PFSK-1 (cell line): ENCODE measurements at regions not wholly inside any gene's neighbourhood (a gene's known extent, or its start where the extent isn't known, plus 50 kb on each side); places are given as distances from the start of the nearest gene placed in this dataset.

ENCODE experiments used
- FOXP2 ChIP-seq: optimal IDR thresholded peaks from 2 replicates; pipeline ENCODE3; 2011; ENCODE audit warnings: borderline replicate concordance, control low read depth, inconsistent platforms; ENCODE audit not compliant: insufficient read depth; ENCODE audit errors: extremely low read length, extremely low read depth
- POLR2AphosphoS5 ChIP-seq: IDR thresholded peaks from 2 replicates; pipeline ENCODE4 v1.6.1; 2012; ENCODE audit warnings: low read depth, mild to moderate bottlenecking, control low read depth, low read length, moderate library complexity
- TAF1 ChIP-seq: IDR thresholded peaks from 2 replicates; pipeline ENCODE4 v1.6.1; 2012; ENCODE audit warnings: low read length, control low read depth, borderline replicate concordance; ENCODE audit not compliant: insufficient read depth
- TF ChIP-seq, protein P1 (sequence below), 2 experiments: IDR thresholded peaks; 2 replicates each; pipeline versions ENCODE4 v1.6.1 to v1.8.0; 2011 to 2012; ENCODE audit warnings: low read depth in 2 of 2, low read length in 2 of 2, control low read depth in 1 of 2, inconsistent platforms in 1 of 2, mild to moderate bottlenecking in 1 of 2, moderate library complexity in 1 of 2; ENCODE audit not compliant: insufficient read depth in 1 of 2

DNA sequence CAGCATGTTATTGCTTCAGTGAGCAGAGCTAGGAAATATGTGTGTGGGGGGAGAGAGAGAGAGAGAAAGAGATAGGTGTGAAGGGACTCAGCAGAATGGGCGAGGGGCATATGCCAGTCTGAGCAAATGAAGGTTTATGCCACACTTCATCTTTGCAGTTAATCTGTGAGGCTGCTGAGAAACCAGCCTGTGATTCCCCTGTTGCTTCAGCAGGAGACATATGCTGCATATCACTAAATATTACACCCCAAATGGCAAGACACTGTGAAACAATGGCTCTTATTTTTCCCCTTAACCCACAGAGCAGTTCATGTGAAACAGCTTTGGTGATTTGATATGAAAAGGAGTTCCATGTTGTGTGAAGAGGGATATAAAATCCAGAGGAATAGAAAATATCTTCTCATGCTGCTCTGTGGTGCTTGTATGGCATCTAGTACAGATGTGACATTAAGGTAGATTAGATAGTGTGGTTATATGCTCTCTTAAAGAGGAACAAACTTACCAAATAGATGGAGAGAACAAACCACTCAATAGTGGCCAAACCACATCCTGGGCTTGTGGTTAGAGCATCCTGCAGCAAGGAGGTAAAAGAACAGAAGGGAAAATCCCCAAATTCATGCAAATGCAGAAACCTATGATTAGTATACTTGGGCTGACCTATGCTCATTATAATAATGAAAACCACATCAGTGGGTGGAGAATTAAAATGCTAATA lies 864.2 kb downstream of the FAM181B start:
- TF ChIP-seq POLR2AphosphoS5, result no peak
- TF ChIP-seq, protein P1, sequence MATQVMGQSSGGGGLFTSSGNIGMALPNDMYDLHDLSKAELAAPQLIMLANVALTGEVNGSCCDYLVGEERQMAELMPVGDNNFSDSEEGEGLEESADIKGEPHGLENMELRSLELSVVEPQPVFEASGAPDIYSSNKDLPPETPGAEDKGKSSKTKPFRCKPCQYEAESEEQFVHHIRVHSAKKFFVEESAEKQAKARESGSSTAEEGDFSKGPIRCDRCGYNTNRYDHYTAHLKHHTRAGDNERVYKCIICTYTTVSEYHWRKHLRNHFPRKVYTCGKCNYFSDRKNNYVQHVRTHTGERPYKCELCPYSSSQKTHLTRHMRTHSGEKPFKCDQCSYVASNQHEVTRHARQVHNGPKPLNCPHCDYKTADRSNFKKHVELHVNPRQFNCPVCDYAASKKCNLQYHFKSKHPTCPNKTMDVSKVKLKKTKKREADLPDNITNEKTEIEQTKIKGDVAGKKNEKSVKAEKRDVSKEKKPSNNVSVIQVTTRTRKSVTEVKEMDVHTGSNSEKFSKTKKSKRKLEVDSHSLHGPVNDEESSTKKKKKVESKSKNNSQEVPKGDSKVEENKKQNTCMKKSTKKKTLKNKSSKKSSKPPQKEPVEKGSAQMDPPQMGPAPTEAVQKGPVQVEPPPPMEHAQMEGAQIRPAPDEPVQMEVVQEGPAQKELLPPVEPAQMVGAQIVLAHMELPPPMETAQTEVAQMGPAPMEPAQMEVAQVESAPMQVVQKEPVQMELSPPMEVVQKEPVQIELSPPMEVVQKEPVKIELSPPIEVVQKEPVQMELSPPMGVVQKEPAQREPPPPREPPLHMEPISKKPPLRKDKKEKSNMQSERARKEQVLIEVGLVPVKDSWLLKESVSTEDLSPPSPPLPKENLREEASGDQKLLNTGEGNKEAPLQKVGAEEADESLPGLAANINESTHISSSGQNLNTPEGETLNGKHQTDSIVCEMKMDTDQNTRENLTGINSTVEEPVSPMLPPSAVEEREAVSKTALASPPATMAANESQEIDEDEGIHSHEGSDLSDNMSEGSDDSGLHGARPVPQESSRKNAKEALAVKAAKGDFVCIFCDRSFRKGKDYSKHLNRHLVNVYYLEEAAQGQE (IDR thresholded peaks at IDR 0.05; ENCODE audit: insufficient read depth in 1 of 2, low read depth in 2 of 2, low read length in 2 of 2), result no peak
- TF ChIP-seq FOXP2, result no peak
- no peak for TF ChIP-seq TAF1
